Spleen (tissue), 11 donors: ENCODE measurements at regions not wholly inside any gene's neighbourhood (a gene's known extent, or its start where the extent isn't known, plus 50 kb on each side); places are given as distances from the start of the nearest gene placed in this dataset.

Experiments used
- DNase-seq: peaks from one replicate; pipeline ENCODE4 v3.0.0-alpha.2; 2020
- H3K27ac ChIP-seq, 8 donors: fragments of 200-600 bp; sonication (generic) in 7 of 8; 1 replicate in 4 of 8; 2 replicates in 4 of 8; pipeline versions ENCODE4 v1.5.0 to v1.8.0; 2016 to 2021; ENCODE audit warnings: inconsistent platforms in 4 of 8, mild to moderate bottlenecking in 4 of 8, moderate library complexity in 1 of 8
- H3K27me3 ChIP-seq, 7 donors: fragments of 200-600 bp; sonication (generic) in 6 of 7; replicated peaks in 1 of 7; 1 replicate in 4 of 7; 2 replicates in 3 of 7; pipeline versions ENCODE4 v1.5.0 to v1.8.0; 2016 to 2021; ENCODE audit warnings: inconsistent platforms in 3 of 7, mild to moderate bottlenecking in 1 of 7
- H3K36me3 ChIP-seq, 6 donors: fragments of 200-600 bp; sonication (generic) in 5 of 6; 1 replicate in 4 of 6; 2 replicates in 2 of 6; pipeline versions ENCODE4 v1.5.0 to v1.8.0; 2016 to 2021; ENCODE audit warnings: inconsistent platforms in 2 of 6
- H3K4me1 ChIP-seq, 6 donors: fragments of 200-600 bp; sonication (generic) in 5 of 6; 1 replicate in 3 of 6; 2 replicates in 3 of 6; pipeline versions ENCODE4 v1.5.0 to v1.8.0; 2016 to 2021; ENCODE audit warnings: inconsistent platforms in 3 of 6
- H3K4me3 ChIP-seq, 8 donors: fragments of 200-600 bp; sonication (generic) in 7 of 8; 1 replicate in 4 of 8; 2 replicates in 4 of 8; pipeline versions ENCODE4 v1.5.0 to v1.8.0; 2016 to 2021; ENCODE audit warnings: inconsistent platforms in 4 of 8, mild to moderate bottlenecking in 4 of 8, moderate library complexity in 2 of 8
- H3K9me3 ChIP-seq, 8 donors: fragments of 200-600 bp; sonication (generic) in 7 of 8; 1 replicate in 4 of 8; 2 replicates in 4 of 8; pipeline versions ENCODE4 v1.5.0 to v1.8.0; 2016 to 2021; ENCODE audit warnings: inconsistent platforms in 4 of 8
- CTCF ChIP-seq, 11 experiments: fragments of 200-600 bp in 7 of 11; fragments of 450-650 bp in 4 of 11; sonication (generic) in 4 of 11; IDR thresholded peaks in 8 of 11; conservative IDR thresholded peaks in 3 of 11; 1 replicate in 7 of 11; 2 replicates in 4 of 11; pipeline versions ENCODE4 v1.4.0 to v1.8.0; 2016 to 2021; ENCODE audit warnings: antibody characterized with exemption in 11 of 11, inconsistent platforms in 4 of 11, mild to moderate bottlenecking in 1 of 11
- POLR2A ChIP-seq, 3 donors: fragments of 450-650 bp; IDR thresholded peaks; one replicate each; pipeline ENCODE4 v1.5.1; 2017; ENCODE audit warnings: antibody characterized with exemption in 3 of 3, mild to moderate bottlenecking in 1 of 3
- POLR2AphosphoS5 ChIP-seq, 3 donors: sonication (generic); formaldehyde crosslinking; IDR thresholded peaks; one replicate each; pipeline ENCODE4 v1.5.1; 2017; ENCODE audit warnings: antibody characterized with exemption in 3 of 3
- WGBS, 5 donors: extraction: QIAGEN DNeasy Blood & Tissue Kit in 3 of 5; methylation state at CpG; one replicate each; pipeline versions ENCODE4 v1.1.5 to v1.1.7; 2013 to 2018; 5-methylcytosine and 5-hydroxymethylcytosine counted together
- intact Hi-C: fragments of 100-400 bp; cut with DNase I; formaldehyde crosslinking; loops from one replicate; pipeline ENCODE4 v1.15.0; 2023; ENCODE audit warnings: low total_unique reads
- donor health status: healthy with polysubstance abuse.
- donor health status: DM: no; HTN: no; CAD: no; lungs with moderate emphysema.
- donor health status: DM: no; HTN: no; CAD: no.
- donor health status: Bipolar disorder and iron deficiency.
- donor health status: healthy.
- donor health status: DM: no; HTN: no; CAD: no.
- donor health status: DM: yes; HTN: yes; CAD: no.

- TF ChIP-seq CTCF (IDR thresholded peaks at IDR 0.05 in 8 of 11, conservative IDR thresholded peaks at IDR 0.05 in 3 of 11) (no peak), POLR2AphosphoS5 (IDR thresholded peaks at IDR 0.05) (no peak), POLR2A (IDR thresholded peaks at IDR 0.05) (no peak)
- DNase-seq, result no peak
- Histone ChIP-seq H3K9me3 (no peaks in the 10 kb centered on the region), H3K27ac (no peak overlapping the region), H3K4me1 (no peaks in the 10 kb centered on the region), H3K36me3 (no peaks in the 10 kb centered on the region), H3K4me3 (no peak overlapping the region), H3K27me3 (no peaks in the 10 kb centered on the region)
- intact Hi-C loops, result no loop called here
Measured at GRCh38 chr1:177849130-177849529, 120.7 kb downstream of the SEC16B start.

DNA sequence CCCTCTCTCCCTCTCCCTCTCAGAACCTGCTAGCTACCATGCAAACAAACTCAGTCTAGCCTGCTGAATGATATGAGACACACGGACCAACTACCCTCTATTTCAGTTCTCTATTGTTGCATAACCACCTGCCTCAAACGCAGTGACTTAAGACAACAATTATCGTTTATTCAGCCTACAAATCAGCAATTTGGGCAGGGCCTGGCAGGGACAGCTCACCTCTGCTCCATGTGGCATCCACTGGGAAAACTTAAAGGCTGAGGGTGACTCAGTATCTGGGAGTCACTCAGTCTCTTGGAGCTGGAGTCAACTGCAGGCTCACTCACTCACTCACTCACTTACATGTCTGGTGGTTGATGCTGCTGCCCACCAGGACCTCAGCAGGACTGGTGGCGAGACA, 121.3 kb downstream of the SEC16B start:
- Histone ChIP-seq H3K9me3 (no peaks in the 10 kb centered on the region), H3K4me3 (no peak overlapping the region), H3K4me1 (no peaks in the 10 kb centered on the region), H3K27me3 (no peaks in the 10 kb centered on the region), H3K27ac (no peak overlapping the region), H3K36me3 (no peaks in the 10 kb centered on the region)
- TF ChIP-seq POLR2AphosphoS5 (IDR thresholded peaks at IDR 0.05) (no peak), POLR2A (IDR thresholded peaks at IDR 0.05) (no peak), CTCF (IDR thresholded peaks at IDR 0.05 in 8 of 11, conservative IDR thresholded peaks at IDR 0.05 in 3 of 11) (no peak)
- DNase-seq, result no peak
- 74 to 82% (median 76%) methylated on average over 4 of the region's 4 CpGs for WGBS, 5 donors
- intact Hi-C loops, result no loop called here

GRCh38 chr1:177847843-177848242, 122.0 kb downstream of the SEC16B start:
- no peak for TF ChIP-seq POLR2AphosphoS5 (IDR thresholded peaks at IDR 0.05)
- TF ChIP-seq POLR2A (IDR thresholded peaks at IDR 0.05), result no peak
- TF ChIP-seq CTCF (IDR thresholded peaks at IDR 0.05 in 8 of 11, conservative IDR thresholded peaks at IDR 0.05 in 3 of 11), result no peak
- DNase-seq, result no peak
- intact Hi-C loops, result no loop called here
- Histone ChIP-seq H3K4me3 (no peak overlapping the region), H3K4me1 (no peaks in the 10 kb centered on the region), H3K27ac (no peak overlapping the region), H3K36me3 (no peaks in the 10 kb centered on the region), H3K27me3 (no peaks in the 10 kb centered on the region), H3K9me3 (no peaks in the 10 kb centered on the region)
- 74 to 86% (median 79%) methylated on average over 5 of the region's 5 CpGs for WGBS, 5 donors

- intact Hi-C loops, result no loop called here
- H3K36me3 ChIP-seq, result no peaks in the 10 kb centered on the region
- H3K27ac ChIP-seq, result no peak overlapping the region
- TF ChIP-seq CTCF (IDR thresholded peaks at IDR 0.05 in 8 of 11, conservative IDR thresholded peaks at IDR 0.05 in 3 of 11) (no peak), POLR2AphosphoS5 (IDR thresholded peaks at IDR 0.05) (no peak)
- no peak overlapping the region for H3K4me3 ChIP-seq
- no peaks in the 10 kb centered on the region for H3K4me1 ChIP-seq
- H3K27me3 ChIP-seq, result no peaks in the 10 kb centered on the region
- 69 to 82% (median 74%) methylated on average over 8 of the region's 8 CpGs for WGBS, 5 donors
- H3K9me3 ChIP-seq, result peaks cover 0 to 3% (median 0%) of the 10 kb centered on the region in 8 donors
- DNase-seq, result no peak
Measured at GRCh38 chr1:177838907-177839485, 130.9 kb downstream of the SEC16B start.
